ENCODE measurements at regions not wholly inside any gene's neighbourhood (a gene's known extent, or its start where the extent isn't known, plus 50 kb on each side); places are given as distances from the start of the nearest gene placed in this dataset.

- no peak for DNase-seq
These were observed 381.0 kb downstream of the SOX2 start for GRCh38 chr3:182092662-182093262.

GRCh38 chr3:182094321-182094720 lies 382.6 kb downstream of the SOX2 start:
- DNase-seq, result no peak

GRCh38 chr3:182104881-182105280 lies 393.2 kb downstream of the SOX2 start:
- no peak for DNase-seq

- no peak for DNase-seq
These were observed 394.1 kb downstream of the SOX2 start for GRCh38 chr3:182105875-182106274.

GRCh38 chr3:182108371-182108770 lies 396.6 kb downstream of the SOX2 start:
- DNase-seq, result no peak

- DNase-seq, result no peak
These were observed 400.2 kb downstream of the SOX2 start for GRCh38 chr3:182111967-182112366.

GRCh38 chr3:182115328-182116015 lies 403.7 kb downstream of the SOX2 start:
- DNase-seq, result no peak

GRCh38 chr3:182116386-182116785 lies 404.7 kb downstream of the SOX2 start:
- no peak for DNase-seq

- DNase-seq, result no peak
These were observed 405.4 kb downstream of the SOX2 start for GRCh38 chr3:182117131-182117530.

- no peak for DNase-seq
These were observed 405.9 kb downstream of the SOX2 start for GRCh38 chr3:182117583-182117982.

GRCh38 chr3:182118066-182118465 lies 406.3 kb downstream of the SOX2 start:
- no peak for DNase-seq

GRCh38 chr3:182121401-182121800 lies 409.7 kb downstream of the SOX2 start:
- DNase-seq, result no peak

GRCh38 chr3:182122779-182123178 lies 411.1 kb downstream of the SOX2 start:
- no peak for DNase-seq

- DNase-seq, result no peak
These were observed 412.5 kb downstream of the SOX2 start for GRCh38 chr3:182124187-182124586.

- DNase-seq, result no peak
These were observed 413.0 kb downstream of the SOX2 start for GRCh38 chr3:182124716-182125115.

GRCh38 chr3:182129740-182130139 lies 418.0 kb downstream of the SOX2 start:
- DNase-seq, result no peak

- DNase-seq, result no peak
These were observed 422.0 kb downstream of the SOX2 start for GRCh38 chr3:182133752-182134151.

GRCh38 chr3:182135056-182135455 lies 423.3 kb downstream of the SOX2 start:
- no peak for DNase-seq

- DNase-seq, result no peak
These were observed 424.5 kb downstream of the SOX2 start for GRCh38 chr3:182136008-182136910.

GRCh38 chr3:182138393-182138792 lies 426.7 kb downstream of the SOX2 start:
- DNase-seq, result no peak

- no peak for DNase-seq
These were observed 428.1 kb downstream of the SOX2 start for GRCh38 chr3:182139627-182140357.

GRCh38 chr3:182142928-182143327 lies 431.2 kb downstream of the SOX2 start:
- no peak for DNase-seq

GRCh38 chr3:182143903-182144302 lies 432.2 kb downstream of the SOX2 start:
- DNase-seq, result no peak
